K562 (cell line): ENCODE measurements at regions not wholly inside any gene's neighbourhood (a gene's known extent, or its start where the extent isn't known, plus 50 kb on each side); places are given as distances from the start of the nearest gene placed in this dataset.

ENCODE experiments used
- ATAC-seq: fragments of 200-7000 bp; cut with Tn5 transposase; 3 replicates; pipeline ENCODE4 v1.9.1; 2020; ENCODE audit warnings: moderate library complexity
- BruUV-seq: library from RNA; stranded (reverse); fragments of 400-500 nt; replicated peaks from 2 replicates; lab custom pipeline; 2021; lab: Mats Ljungman, UMichigan
- CTCF ChIA-PET: fragments of 300-600 bp; formaldehyde crosslinking; extraction: SDS; loops from one replicate; lab custom pipeline; 2021; ENCODE audit warnings: low intra/inter-chr PET ratio; lab: Yijun Ruan, JAX
- POLR2A ChIA-PET: fragments of 300-600, 350-650 bp; sonication (Branson Sonifier 250); formaldehyde crosslinking; extraction: SDS; loops from one replicate; lab custom pipeline; 2021; ENCODE audit warnings: antibody characterized with exemption, inconsistent platforms; lab: Yijun Ruan, JAX
- DNase-seq, 4 experiments: peaks; one replicate each; pipeline versions ENCODE4 v3.0.0 to v3.0.0-alpha.2; 2011 to 2018; ENCODE audit warnings: low spot score in 3 of 4, mixed read lengths in 3 of 4; ENCODE audit errors: extremely low read depth in 1 of 4
- FAIRE-seq: peaks from 2 replicates; lab custom pipeline; 2011; peaks lifted over from hg19 to GRCh38; lab: Jason Lieb, UNC
- H2AFZ ChIP-seq: 2 replicates; pipeline ENCODE4 v1.6.0; 2011; ENCODE audit warnings: low read depth, low read length, control low read depth, inconsistent platforms
- H3K27ac ChIP-seq: fragments of 200-600 bp; 3 replicates; pipeline ENCODE4 v1.8.0; 2011; ENCODE audit warnings: low read depth, mild to moderate bottlenecking, control low read depth, inconsistent platforms, low read length, moderate library complexity, mixed read lengths; ENCODE audit errors: extremely low read depth
- H3K27me3 ChIP-seq, 2 experiments: fragments of 300-600 bp in 1 of 2; 2 replicates in 1 of 2; 3 replicates in 1 of 2; pipeline versions ENCODE4 v1.6.0 to v1.8.0; 2011; ENCODE audit warnings: inconsistent platforms in 2 of 2, low read length in 2 of 2, mild to moderate bottlenecking in 1 of 2, mixed read lengths in 1 of 2, moderate library complexity in 1 of 2; ENCODE audit not compliant: control insufficient read depth in 2 of 2, insufficient read depth in 2 of 2
- H3K36me3 ChIP-seq: fragments of 300-600 bp; 3 replicates; pipeline ENCODE4 v1.8.0; 2011; ENCODE audit warnings: mild to moderate bottlenecking, low read length, inconsistent platforms; ENCODE audit not compliant: control insufficient read depth, insufficient read depth
- H3K4me1 ChIP-seq, 2 experiments: fragments of 200-600 bp in 1 of 2; replicated peaks in 1 of 2; 2 replicates in 1 of 2; 3 replicates in 1 of 2; pipeline versions ENCODE4 v1.5.1 to v1.8.0; 2011; ENCODE audit warnings: inconsistent platforms in 2 of 2, low read length in 2 of 2, mild to moderate bottlenecking in 1 of 2, mixed read lengths in 1 of 2, moderate library complexity in 1 of 2; ENCODE audit not compliant: control insufficient read depth in 2 of 2, insufficient read depth in 2 of 2
- H3K4me2 ChIP-seq: 2 replicates; pipeline ENCODE4 v1.6.1; 2011; ENCODE audit warnings: low read length, control low read depth, inconsistent platforms, mixed read lengths; ENCODE audit not compliant: insufficient read depth
- H3K4me3 ChIP-seq: fragments of 200-600 bp; sonication (generic), shearing (Covaris generic); 2 replicates; pipeline ENCODE4 v1.5.1; 2016; ENCODE audit warnings: control low read depth, inconsistent platforms
- H3K79me2 ChIP-seq: fragments of 200-600 bp; 3 replicates; pipeline ENCODE4 v1.8.0; 2011; ENCODE audit warnings: low read length, inconsistent platforms; ENCODE audit not compliant: control insufficient read depth, insufficient read depth
- H3K9ac ChIP-seq, 2 experiments: 2 replicates each; pipeline versions ENCODE4 v1.6.0 to v1.6.1; 2011; ENCODE audit warnings: low read depth in 2 of 2, low read length in 2 of 2, control low read depth in 1 of 2, inconsistent platforms in 1 of 2, mild to moderate bottlenecking in 1 of 2, mixed read lengths in 1 of 2; ENCODE audit not compliant: insufficient read depth in 1 of 2
- H3K9me1 ChIP-seq: one replicate; pipeline ENCODE4 v1.6.0; 2011; ENCODE audit warnings: inconsistent platforms, mild to moderate bottlenecking, low read length, moderate library complexity; ENCODE audit not compliant: control insufficient read depth, insufficient read depth
- H3K9me3 ChIP-seq: replicated peaks from 2 replicates; pipeline ENCODE4 v1.5.1; 2011; ENCODE audit warnings: low read depth, low read length, inconsistent platforms; ENCODE audit not compliant: control insufficient read depth, insufficient read depth
- H4K20me1 ChIP-seq: replicated peaks from 2 replicates; pipeline ENCODE4 v1.6.1; 2011; ENCODE audit warnings: low read length, inconsistent platforms, mixed read lengths; ENCODE audit not compliant: control insufficient read depth, insufficient read depth
- CREBBP ChIP-seq: IDR thresholded peaks from one replicate; pipeline ENCODE4 v1.6.1; 2012; ENCODE audit warnings: low read depth, mild to moderate bottlenecking, control low read depth, inconsistent platforms, low read length
- CSDE1 ChIP-seq, 2 experiments: fragments of 450-650 bp; IDR thresholded peaks; 2 replicates each; pipeline ENCODE4 v1.6.1; 2016; ENCODE audit warnings: mild to moderate bottlenecking in 1 of 2
- FOSL1 ChIP-seq: fragments of 200-800 bp; sonication (Bioruptor generic); conservative IDR thresholded peaks from 2 replicates; pipeline ENCODE4 v1.6.1; 2016; ENCODE audit warnings: missing genetic modification characterization, missing compliant biosample characterization
- FOXP1 ChIP-seq: sonication (generic); formaldehyde crosslinking; IDR thresholded peaks from 2 replicates; pipeline ENCODE4 v1.8.0; 2022; ENCODE audit warnings: mild to moderate bottlenecking, missing genetic modification reagents
- HNRNPH1 ChIP-seq: fragments of 200-400 bp; formaldehyde crosslinking; optimal IDR thresholded peaks from 2 replicates; pipeline ENCODE3; 2017; ENCODE audit warnings: low read depth, mild to moderate bottlenecking, low read length, moderate library complexity
- IRF1 ChIP-seq: sonication (generic); formaldehyde crosslinking; IDR thresholded peaks from 2 replicates; pipeline ENCODE4 v1.8.0; 2022; ENCODE audit warnings: missing genetic modification reagents, mild to moderate bottlenecking, borderline replicate concordance
- KDM1A ChIP-seq, 2 experiments: fragments of 450-650 bp; IDR thresholded peaks; 2 replicates each; pipeline ENCODE4 v1.6.1; 2016; ENCODE audit warnings: mild to moderate bottlenecking in 2 of 2
- TAF15 ChIP-seq: fragments of 200-400 bp; formaldehyde crosslinking; IDR thresholded peaks from 2 replicates; pipeline ENCODE4 v1.6.1; 2017; ENCODE audit warnings: mild to moderate bottlenecking, low read depth, low read length, moderate library complexity
- ZNF384 ChIP-seq: IDR thresholded peaks from 2 replicates; pipeline ENCODE4 v1.6.1; 2012; ENCODE audit warnings: low read depth, low read length, improper control_type of control experiment
- ZNF507 ChIP-seq: conservative IDR thresholded peaks from 2 replicates; pipeline ENCODE4 v1.6.1; 2017; ENCODE audit warnings: missing genetic modification characterization, missing compliant biosample characterization
- ZNF780A ChIP-seq: fragments of 250-450 bp; sonication (Bioruptor Pico); IDR thresholded peaks from 2 replicates; pipeline ENCODE4 v1.5.0; 2021; ENCODE audit warnings: mild to moderate bottlenecking
- WGBS: fragments of 100-300 bp; shearing (Covaris generic); methylation state at CpG from one replicate; pipeline ENCODE4 v1.1.6; 2016; ENCODE audit warnings: low coverage, mixed read lengths; ENCODE audit not compliant: insufficient coverage; ENCODE audit errors: missing lambda C conversion rate; 5-methylcytosine and 5-hydroxymethylcytosine counted together
- in situ Hi-C: fragments of 300-500 bp; cut with MboI; formaldehyde crosslinking; loops from 4 replicates; pipeline ENCODE4 v1.15.0; 2018; ENCODE audit warnings: inconsistent platforms, mixed read lengths
- intact Hi-C: fragments of 100-400 bp; cut with micrococcal nuclease; formaldehyde crosslinking; loops from 2 replicates; pipeline ENCODE4 v1.14.2; 2022

- 10% methylated on average over 2 of the region's 2 CpGs for WGBS
- Histone ChIP-seq H4K20me1 (no peaks in the 10 kb centered on the region; the same call in 1 of the 2 replicates), H2AFZ (no peak overlapping the region), H3K4me2 (no peak overlapping the region), H3K4me3 (no peak overlapping the region), H3K4me1 (no peaks in the 10 kb centered on the region), H3K27ac (no peak overlapping the region), H3K9me3 (no peaks in the 10 kb centered on the region), H3K9ac (no peak overlapping the region), H3K36me3 (no peaks in the 10 kb centered on the region), H3K9me1 (no peaks in the 10 kb centered on the region), H3K79me2 (no peaks in the 10 kb centered on the region), H3K27me3 (no peaks in the 10 kb centered on the region)
- FAIRE-seq (no peak), ATAC-seq (no peak), DNase-seq (no peak)
- ChIA-PET POLR2A (interaction anchor here (0.6 kb wide), 1 partner anchor 149 kb away, joined by 3 read pairs; no protein-coding TSS in a partner anchor), CTCF (no interaction called here)
- in situ Hi-C loops: no loop called here
- intact Hi-C loops: loop anchor here (5.0 kb wide), 1 partner anchor 302 kb away; no protein-coding TSS in a partner anchor
- BruUV-seq: no TSS peak
- TF ChIP-seq ZNF780A (CRISPR knock-in tag): no peak
- TF ChIP-seq TAF15: no peak
- TF ChIP-seq FOSL1: no peak
- TF ChIP-seq FOXP1 (CRISPR knock-in tag): no peak
- no peak for TF ChIP-seq CSDE1 (IDR thresholded peaks at IDR 0.05)
- no peak for TF ChIP-seq IRF1 (CRISPR knock-in tag)
- TF ChIP-seq HNRNPH1: no peak
- no peak for TF ChIP-seq KDM1A (IDR thresholded peaks at IDR 0.05)
- TF ChIP-seq CREBBP: no peak
- TF ChIP-seq ZNF384: no peak
- no peak for TF ChIP-seq ZNF507 (tag)
Measured at GRCh38 chr3:188043891-188044290, 110.1 kb upstream of the LPP start.
